ENCODE measurements at regions not wholly inside any gene's neighbourhood (a gene's known extent, or its start where the extent isn't known, plus 50 kb on each side); places are given as distances from the start of the nearest gene placed in this dataset.

DNA sequence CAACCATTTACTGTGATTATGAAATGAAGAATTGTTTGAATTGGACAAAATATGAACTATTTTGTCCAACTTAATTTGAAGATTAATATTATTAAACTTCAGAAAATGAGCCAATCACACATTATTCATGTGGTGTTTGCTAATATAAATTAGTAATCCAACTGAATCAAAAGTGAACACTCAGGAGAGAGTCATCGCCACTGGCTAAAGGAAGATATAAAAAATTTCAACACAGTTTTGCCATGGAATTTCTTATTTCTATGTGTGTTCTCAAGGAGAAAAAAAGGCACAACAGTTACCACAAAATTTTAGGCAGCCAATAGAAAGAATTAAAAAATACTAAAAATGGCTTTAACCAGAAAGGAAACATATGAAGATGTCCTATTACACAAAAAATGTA is 2683.8 kb downstream of the PCDH9 start:
- Mint-ChIP-seq H3K4me1 (no peaks in the 10 kb centered on the region), H3K27me3 (no peaks in the 10 kb centered on the region), H3K9me3 (peaks cover 5% of the 10 kb centered on the region), H3K27ac (no peak overlapping the region), H3K36me3 (no peaks in the 10 kb centered on the region), H3K4me3 (no peak overlapping the region)
- ATAC-seq (ENCODE audit: low read depth) (no peak), DNase-seq (ENCODE audit: low spot score in 2 of 2) (no peak)

DNA sequence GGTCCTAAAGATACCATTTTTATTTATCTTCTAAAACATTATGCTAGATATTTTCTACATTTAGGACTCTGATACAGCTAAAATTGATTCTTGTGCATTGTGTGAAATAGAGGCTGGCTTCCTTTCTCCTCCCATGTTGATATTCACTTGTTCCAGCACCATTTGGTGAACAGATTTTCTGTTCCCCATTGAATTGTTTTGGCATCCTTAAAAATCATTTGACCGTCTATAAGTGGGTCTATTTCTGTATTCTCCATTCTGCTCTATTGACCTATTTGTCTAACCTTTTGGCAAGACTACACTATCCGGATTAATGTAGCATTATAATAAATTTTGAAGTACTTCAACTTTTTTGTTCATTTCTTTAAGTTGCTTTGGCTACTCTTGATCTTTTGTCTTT is 2689.2 kb downstream of the PCDH9 start:
- Mint-ChIP-seq H3K27me3 (no peaks in the 10 kb centered on the region), H3K36me3 (no peaks in the 10 kb centered on the region), H3K27ac (no peak overlapping the region), H3K4me1 (no peaks in the 10 kb centered on the region), H3K9me3 (peaks cover 2% of the 10 kb centered on the region), H3K4me3 (no peak overlapping the region)
- ATAC-seq (ENCODE audit: low read depth) = no peak
- no peak for DNase-seq (ENCODE audit: low spot score in 2 of 2)

DNA sequence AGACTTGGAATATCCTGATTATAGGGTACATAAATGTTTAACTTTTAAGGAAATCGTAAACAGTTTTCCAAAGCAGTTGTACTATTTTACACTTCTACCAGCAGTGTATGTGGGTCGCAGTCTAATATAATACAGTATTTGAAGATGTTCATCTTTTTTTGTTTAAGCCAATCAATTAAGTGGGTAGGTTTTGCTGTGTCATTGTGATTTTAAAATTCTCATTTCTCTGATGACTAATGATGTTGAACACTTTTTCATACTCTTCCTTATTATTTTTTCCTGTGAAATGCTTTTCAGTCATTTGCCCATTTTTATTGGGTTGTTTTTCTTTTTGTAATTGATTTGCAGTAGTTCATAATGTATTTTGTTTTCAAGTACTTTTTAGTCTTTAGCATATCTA is 2689.7 kb downstream of the PCDH9 start:
- no peaks in the 10 kb centered on the region for H3K36me3 Mint-ChIP-seq
- no peaks in the 10 kb centered on the region for H3K4me1 Mint-ChIP-seq
- no peaks in the 10 kb centered on the region for H3K27me3 Mint-ChIP-seq
- no peak for ATAC-seq (ENCODE audit: low read depth)
- no peak overlapping the region for H3K27ac Mint-ChIP-seq
- DNase-seq (ENCODE audit: low spot score in 2 of 2) = no peak
- peaks cover 2% of the 10 kb centered on the region for H3K9me3 Mint-ChIP-seq
- no peak overlapping the region for H3K4me3 Mint-ChIP-seq

DNA sequence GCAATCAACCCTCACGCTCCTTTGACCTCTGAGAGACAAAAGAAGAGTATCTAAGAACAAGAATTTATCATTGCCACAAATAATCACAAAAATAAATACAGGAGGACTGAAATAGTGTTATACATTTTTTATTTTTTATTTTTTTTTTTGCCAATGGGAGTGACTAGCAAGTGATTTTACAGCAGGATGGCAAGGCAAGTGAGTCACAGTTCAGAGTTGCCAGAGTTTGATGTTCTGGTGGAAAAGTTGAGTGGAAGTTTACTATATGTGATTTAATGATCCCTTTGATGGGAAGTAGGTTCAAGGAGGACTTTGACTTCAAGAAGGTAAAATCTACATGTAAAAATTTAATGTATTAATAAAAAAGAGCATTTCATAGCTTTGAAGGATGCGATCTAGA is 2691.4 kb downstream of the PCDH9 start:
- no peak overlapping the region for H3K27ac Mint-ChIP-seq
- no peaks in the 10 kb centered on the region for H3K36me3 Mint-ChIP-seq
- peaks cover 2% of the 10 kb centered on the region for H3K9me3 Mint-ChIP-seq
- no peaks in the 10 kb centered on the region for H3K27me3 Mint-ChIP-seq
- no peak overlapping the region for H3K4me3 Mint-ChIP-seq
- ATAC-seq (ENCODE audit: low read depth) = no peak
- DNase-seq (ENCODE audit: low spot score in 2 of 2) = no peak
- H3K4me1 Mint-ChIP-seq = no peaks in the 10 kb centered on the region

DNA sequence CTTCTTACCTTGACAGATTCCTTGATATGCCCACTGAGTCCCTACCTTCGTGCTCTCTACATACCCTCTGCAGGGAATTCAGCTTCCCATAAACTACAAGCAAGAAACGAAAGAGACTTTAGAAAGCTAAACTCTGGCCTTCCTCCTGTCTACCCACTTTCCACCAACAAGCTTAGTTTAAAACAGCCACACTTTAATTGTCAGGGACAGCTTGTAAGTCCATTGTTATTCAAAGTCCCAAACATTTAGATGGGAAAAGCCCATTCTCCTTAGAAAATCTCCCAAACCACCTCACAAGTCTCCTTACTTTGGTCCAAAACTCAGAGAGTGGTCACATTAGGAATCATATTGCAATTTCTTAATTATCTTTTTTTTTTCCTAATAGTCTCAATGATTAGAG is 2695.8 kb downstream of the PCDH9 start:
- H3K4me1 Mint-ChIP-seq = no peaks in the 10 kb centered on the region

DNA sequence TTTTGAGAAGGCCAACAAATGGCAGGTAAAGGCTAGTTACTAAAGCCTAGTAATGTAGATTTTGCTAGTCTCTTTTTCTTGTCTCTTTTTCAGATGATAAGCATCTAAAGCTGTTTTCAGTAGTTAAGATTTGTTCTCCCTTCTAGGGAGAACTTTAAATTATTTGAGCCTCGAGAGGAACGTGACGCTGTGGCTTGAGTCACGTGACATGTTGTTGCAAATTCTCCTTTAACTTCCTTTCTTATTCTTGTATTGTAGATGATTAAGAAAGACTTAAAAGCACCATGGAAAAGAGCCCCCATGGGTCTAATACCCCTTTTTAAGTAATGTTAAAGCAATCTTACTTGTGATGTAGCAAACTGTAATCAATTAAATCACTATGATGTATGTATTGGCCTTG is 2698.7 kb downstream of the PCDH9 start:
- Mint-ChIP-seq H3K4me1 (no peaks in the 10 kb centered on the region), H3K27ac (no peak overlapping the region), H3K9me3 (peaks cover 2% of the 10 kb centered on the region), H3K27me3 (no peaks in the 10 kb centered on the region), H3K36me3 (no peaks in the 10 kb centered on the region), H3K4me3 (no peak overlapping the region)
- ATAC-seq (ENCODE audit: low read depth) = no peak
- DNase-seq (ENCODE audit: low spot score in 2 of 2) = no peak

More for the DNA sequence above, 2695.8 kb downstream of the PCDH9 start:
- no peak for DNase-seq (ENCODE audit: low spot score in 2 of 2)
- H3K27me3 Mint-ChIP-seq = no peaks in the 10 kb centered on the region
- H3K4me3 Mint-ChIP-seq = no peak overlapping the region
- H3K27ac Mint-ChIP-seq = no peak overlapping the region
- peaks cover 2% of the 10 kb centered on the region for H3K9me3 Mint-ChIP-seq
- ATAC-seq (ENCODE audit: low read depth) = no peak
- no peaks in the 10 kb centered on the region for H3K36me3 Mint-ChIP-seq

DNA sequence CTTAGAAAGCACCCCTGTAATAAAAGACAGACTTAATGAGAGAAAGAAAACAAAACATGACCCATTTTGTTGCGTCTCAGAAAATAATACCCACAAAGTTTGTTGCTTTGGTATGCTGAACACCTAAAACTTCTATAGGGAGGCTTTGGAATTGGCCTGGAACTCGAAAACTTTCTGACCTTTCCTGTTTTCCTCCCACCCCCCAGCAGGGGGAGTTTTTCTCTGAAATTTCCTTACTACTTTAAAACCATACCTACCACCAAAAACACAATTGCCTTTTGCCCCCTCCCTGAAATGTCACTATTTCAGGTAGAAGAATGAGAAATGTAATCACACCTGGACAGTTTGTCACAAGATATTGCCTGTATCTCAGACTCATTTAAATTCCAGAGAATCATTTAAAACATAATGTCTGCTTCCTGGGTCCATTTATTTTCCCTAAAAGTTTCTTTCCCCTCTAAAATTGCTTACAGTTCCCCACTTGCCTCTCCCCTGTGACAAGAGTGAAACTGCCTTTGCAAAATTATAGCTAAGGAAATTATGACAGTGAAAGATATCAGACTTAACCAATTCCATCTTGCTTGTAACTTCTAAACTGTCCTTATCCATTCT is 2700.2 kb downstream of the PCDH9 start:
- ATAC-seq (ENCODE audit: low read depth) (no peak), DNase-seq (ENCODE audit: low spot score in 2 of 2) (no peak)
- Mint-ChIP-seq H3K27ac (no peak overlapping the region), H3K9me3 (peaks cover 2% of the 10 kb centered on the region), H3K4me3 (no peak overlapping the region), H3K36me3 (no peaks in the 10 kb centered on the region), H3K4me1 (no peaks in the 10 kb centered on the region), H3K27me3 (no peaks in the 10 kb centered on the region)

DNA sequence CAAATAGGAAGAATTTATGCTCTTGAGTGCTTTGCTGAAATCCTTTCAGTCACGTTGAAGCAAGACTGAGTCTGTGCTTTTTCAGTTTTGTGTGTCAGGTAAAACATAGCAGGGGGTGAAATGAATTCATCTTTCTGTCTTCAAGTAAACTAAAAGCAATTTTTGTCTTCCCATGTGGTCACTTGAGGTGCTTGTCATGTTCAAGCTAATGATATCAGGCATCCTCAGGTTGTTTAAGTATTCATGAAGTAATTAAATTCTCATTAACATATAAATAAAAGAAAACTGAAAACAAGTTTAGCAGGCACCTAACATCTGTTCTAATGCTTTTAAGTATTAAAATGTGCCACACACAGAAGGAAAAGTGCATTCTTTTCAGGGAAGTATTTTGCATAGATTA is 2701.3 kb downstream of the PCDH9 start:
- H3K36me3 Mint-ChIP-seq = no peaks in the 10 kb centered on the region
- H3K9me3 Mint-ChIP-seq = peaks cover 2% of the 10 kb centered on the region
- no peak overlapping the region for H3K27ac Mint-ChIP-seq
- no peaks in the 10 kb centered on the region for H3K27me3 Mint-ChIP-seq
- H3K4me1 Mint-ChIP-seq = no peaks in the 10 kb centered on the region
- DNase-seq (ENCODE audit: low spot score in 2 of 2) (no peak), ATAC-seq (ENCODE audit: low read depth) (no peak)
- H3K4me3 Mint-ChIP-seq = no peak overlapping the region

DNA sequence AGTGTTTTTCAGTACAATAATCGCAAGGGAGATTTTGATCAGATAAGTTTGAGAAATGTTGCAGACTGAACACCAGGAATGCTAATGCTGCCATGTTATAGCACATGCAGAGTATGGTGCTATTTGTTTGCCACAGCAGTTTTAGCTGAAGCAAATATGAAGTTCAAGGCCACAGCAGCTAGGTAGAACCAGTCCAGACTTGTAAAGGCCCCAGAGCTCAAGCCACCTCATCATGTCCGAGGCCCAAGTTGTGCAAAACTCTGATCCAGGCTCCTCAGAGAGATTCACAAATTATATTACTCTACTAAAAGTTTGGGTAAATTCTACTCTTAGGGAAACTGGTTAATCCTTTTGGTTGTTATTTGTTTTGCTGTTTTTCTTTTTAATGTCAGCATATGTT is 2702.6 kb downstream of the PCDH9 start:
- Mint-ChIP-seq H3K9me3 (peaks cover 2% of the 10 kb centered on the region), H3K27ac (no peak overlapping the region), H3K4me1 (no peaks in the 10 kb centered on the region), H3K36me3 (no peaks in the 10 kb centered on the region), H3K4me3 (no peak overlapping the region), H3K27me3 (no peaks in the 10 kb centered on the region)
- DNase-seq (ENCODE audit: low spot score in 2 of 2) = no peak
- no peak for ATAC-seq (ENCODE audit: low read depth)

DNA sequence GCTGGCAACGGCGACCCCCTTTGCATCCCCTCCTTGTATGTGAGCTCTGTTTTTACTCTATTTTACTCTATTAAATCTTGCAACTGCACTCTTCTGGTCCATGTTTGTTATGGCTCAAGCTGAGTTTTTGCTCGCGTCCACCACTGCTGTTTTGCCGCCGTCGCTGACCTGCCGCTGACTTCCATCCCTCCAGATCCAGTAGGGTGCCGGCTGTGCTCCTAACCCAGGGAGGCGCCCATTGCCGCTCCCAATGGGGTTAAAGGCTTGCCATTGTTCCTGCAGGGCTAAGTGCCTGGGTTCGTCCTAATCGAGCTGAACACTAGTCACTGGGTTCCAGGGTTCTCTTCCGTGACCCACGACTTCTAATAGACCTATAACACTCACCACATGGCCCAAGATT is 2704.4 kb downstream of the PCDH9 start:
- DNase-seq (ENCODE audit: low spot score in 2 of 2) (no peak), ATAC-seq (ENCODE audit: low read depth) (no peak)
- Mint-ChIP-seq H3K9me3 (peaks cover 2% of the 10 kb centered on the region), H3K4me3 (no peak overlapping the region), H3K36me3 (no peaks in the 10 kb centered on the region), H3K4me1 (no peaks in the 10 kb centered on the region), H3K27ac (no peak overlapping the region), H3K27me3 (no peaks in the 10 kb centered on the region)

DNA sequence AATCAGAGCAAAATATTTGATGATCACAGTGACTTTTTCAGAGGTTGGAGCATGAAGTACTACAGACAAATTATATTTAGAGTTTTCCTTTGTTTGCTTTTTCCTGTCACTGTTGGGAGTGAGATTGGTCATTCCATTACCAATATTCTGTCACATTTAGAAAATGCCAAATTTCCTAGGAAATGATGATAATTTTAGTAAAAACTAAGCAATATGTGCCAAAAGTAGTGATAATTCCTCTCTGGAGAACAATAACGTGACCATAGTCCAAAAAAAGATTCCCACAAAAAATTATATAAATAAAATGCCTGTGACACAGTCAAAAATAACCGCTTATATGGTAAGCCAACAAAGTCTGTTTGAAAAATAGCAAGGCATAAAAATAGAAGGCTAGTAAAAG is 2719.4 kb downstream of the PCDH9 start:
- no peak overlapping the region for H3K27ac Mint-ChIP-seq
- no peak for DNase-seq (ENCODE audit: low spot score in 2 of 2)
- no peaks in the 10 kb centered on the region for H3K27me3 Mint-ChIP-seq
- no peak for ATAC-seq (ENCODE audit: low read depth)
- H3K4me1 Mint-ChIP-seq = no peaks in the 10 kb centered on the region
- no peaks in the 10 kb centered on the region for H3K36me3 Mint-ChIP-seq
- H3K4me3 Mint-ChIP-seq = no peak overlapping the region
- H3K9me3 Mint-ChIP-seq = peaks cover 11% of the 10 kb centered on the region

DNA sequence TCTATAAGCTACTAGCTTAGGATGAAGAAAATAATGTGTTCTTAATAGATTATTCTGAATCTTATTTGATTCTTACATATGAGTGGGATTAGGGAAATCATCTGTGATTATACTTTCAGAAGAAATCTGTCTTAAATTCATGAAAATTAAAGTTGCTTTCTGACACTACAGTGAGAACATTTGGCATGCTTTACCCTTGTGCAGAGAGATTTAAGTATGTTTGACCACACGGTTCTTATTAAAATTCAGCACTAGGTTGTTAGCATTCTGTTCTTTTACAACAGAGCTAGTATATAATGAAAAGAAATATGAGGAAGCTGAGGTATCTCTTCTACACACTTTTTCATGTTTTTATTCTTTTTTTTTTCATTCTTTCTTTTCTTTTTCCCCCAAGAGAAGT is 2723.9 kb downstream of the PCDH9 start:
- H3K4me1 Mint-ChIP-seq = no peaks in the 10 kb centered on the region
- H3K27ac Mint-ChIP-seq = no peak overlapping the region
- H3K4me3 Mint-ChIP-seq = no peak overlapping the region
- no peaks in the 10 kb centered on the region for H3K36me3 Mint-ChIP-seq
- DNase-seq (ENCODE audit: low spot score in 2 of 2) (no peak), ATAC-seq (ENCODE audit: low read depth) (no peak)
- peaks cover 11% of the 10 kb centered on the region for H3K9me3 Mint-ChIP-seq
- no peaks in the 10 kb centered on the region for H3K27me3 Mint-ChIP-seq

DNA sequence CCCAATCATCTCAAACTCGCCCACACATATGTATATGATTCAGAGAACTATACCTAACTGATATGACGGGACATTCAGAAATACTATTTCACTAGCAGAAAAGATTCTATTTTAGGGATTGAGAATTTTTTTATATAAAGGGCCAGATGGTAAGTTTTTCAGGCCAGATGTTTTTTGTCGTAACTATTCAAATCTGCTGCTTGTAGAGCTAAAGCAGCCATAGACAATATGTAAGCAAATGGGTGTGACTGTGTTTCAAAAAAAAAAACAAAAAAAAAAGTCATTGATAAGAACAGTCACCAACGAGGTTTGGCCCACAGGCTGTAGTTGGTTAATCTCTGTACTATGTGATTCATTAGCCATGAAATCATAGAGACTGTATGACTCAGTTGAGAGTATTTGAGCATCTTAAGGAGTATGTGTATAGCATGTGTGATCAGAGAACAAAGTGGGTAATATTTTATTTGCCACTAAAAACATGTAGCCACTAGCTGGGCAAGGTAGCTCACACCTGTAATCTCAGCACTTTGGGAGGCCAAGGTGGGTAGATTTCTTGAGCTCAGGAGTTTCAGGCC is 2724.7 kb downstream of the PCDH9 start:
- Mint-ChIP-seq H3K4me1 (no peaks in the 10 kb centered on the region), H3K36me3 (no peaks in the 10 kb centered on the region), H3K4me3 (no peak overlapping the region), H3K27ac (no peak overlapping the region), H3K27me3 (no peaks in the 10 kb centered on the region), H3K9me3 (peaks cover 11% of the 10 kb centered on the region)
- DNase-seq (ENCODE audit: low spot score in 2 of 2) (no peak), ATAC-seq (ENCODE audit: low read depth) (no peak)

DNA sequence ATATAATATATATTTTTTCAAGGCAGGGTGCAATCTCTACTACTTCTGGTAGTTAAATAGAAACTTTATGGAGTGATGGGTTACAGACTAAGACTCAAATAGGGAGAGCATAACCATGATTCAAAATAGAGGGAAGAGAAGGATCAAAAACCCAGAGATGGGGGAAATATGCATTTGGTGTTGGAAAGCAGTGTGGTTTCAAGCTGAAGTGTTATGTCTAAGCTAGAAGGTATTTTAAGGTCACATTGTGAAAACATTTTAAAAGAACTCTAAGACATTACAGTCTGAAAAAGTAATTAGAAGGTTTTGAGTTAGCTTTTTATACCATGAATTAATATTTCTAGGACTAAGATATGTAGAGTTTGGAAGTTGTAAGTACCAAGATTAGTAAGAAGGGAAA is 2741.4 kb downstream of the PCDH9 start:
- Mint-ChIP-seq H3K4me3 (no peak overlapping the region), H3K9me3 (peaks cover 1% of the 10 kb centered on the region), H3K27me3 (no peaks in the 10 kb centered on the region), H3K27ac (no peak overlapping the region), H3K4me1 (no peaks in the 10 kb centered on the region), H3K36me3 (no peaks in the 10 kb centered on the region)
- DNase-seq (ENCODE audit: low spot score in 2 of 2) (no peak), ATAC-seq (ENCODE audit: low read depth) (no peak)

DNA sequence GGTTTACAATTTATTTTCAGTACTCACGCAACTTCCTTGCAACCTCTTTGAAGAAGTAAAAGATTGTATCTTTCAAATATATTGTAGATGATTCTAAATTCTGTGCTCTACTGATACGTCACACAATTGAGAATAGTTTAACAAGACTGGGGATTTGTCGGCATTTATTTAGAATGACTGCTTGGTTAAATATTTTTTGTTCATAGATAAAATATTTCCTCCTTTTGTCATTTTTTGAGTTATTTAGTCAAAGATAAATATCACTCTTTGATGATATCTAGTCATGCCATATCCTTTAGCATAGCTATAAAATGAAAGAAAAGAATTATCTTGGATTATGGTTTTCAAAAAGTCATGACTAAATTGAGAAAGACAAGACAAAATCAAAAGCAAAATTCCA is 2747.8 kb downstream of the PCDH9 start:
- H3K9me3 Mint-ChIP-seq = peaks cover 1% of the 10 kb centered on the region
- no peak overlapping the region for H3K27ac Mint-ChIP-seq
- no peak overlapping the region for H3K4me3 Mint-ChIP-seq
- H3K36me3 Mint-ChIP-seq = no peaks in the 10 kb centered on the region
- DNase-seq (ENCODE audit: low spot score in 2 of 2) = no peak
- ATAC-seq (ENCODE audit: low read depth) = no peak
- no peaks in the 10 kb centered on the region for H3K4me1 Mint-ChIP-seq
- no peaks in the 10 kb centered on the region for H3K27me3 Mint-ChIP-seq

All from memory B cell (primary cell).